NCI-H2029 treated with DMSO at 0.1 percent for 48 hours (cell line): ENCODE measurements at regions not wholly inside any gene's neighbourhood (a gene's known extent, or its start where the extent isn't known, plus 50 kb on each side); places are given as distances from the start of the nearest gene placed in this dataset.

Experiments used
- DNase-seq: peaks from one replicate; lab custom pipeline; 2025; lab: John Stamatoyannopoulos, UW

DNA sequence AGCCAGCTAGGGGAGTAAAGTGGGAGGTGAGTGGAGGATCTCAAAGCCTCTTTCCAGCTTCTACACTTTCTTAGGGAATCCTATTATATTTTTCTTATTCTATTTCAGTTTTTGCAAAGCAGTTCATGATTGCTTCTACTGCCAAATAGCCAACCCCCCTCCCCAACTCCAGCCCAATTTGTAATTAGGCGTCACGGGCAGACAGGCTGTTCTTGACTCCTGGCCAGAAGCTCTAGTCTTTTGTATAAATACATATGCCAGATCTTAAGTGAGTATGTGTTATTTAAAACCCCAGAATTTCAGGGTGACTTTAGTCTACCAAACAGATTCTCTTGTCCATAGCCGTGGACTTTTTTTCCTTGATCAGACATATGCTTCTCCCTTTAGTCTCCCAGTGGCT is 255.2 kb downstream of the BUB3 start:
- DNase-seq, result no peak

DNA sequence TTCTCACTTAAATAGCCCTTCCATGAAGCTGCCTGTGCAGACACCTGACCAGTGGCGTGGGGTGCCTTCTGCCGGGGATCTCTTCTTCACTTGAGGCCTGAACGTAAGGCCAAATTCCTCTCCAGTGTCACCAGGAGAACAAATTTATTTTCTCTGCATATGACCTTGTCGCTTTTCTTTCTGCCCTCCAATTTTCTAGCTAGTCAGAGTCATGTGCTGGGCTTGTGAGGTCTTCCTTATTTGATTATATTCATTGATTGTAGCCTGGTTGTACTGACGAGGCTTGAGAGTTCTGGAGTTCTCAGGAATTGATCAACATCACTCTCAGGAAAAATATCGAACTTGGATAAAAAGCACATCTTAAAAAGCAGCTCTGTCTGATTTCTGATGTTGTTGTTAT is 255.7 kb downstream of the BUB3 start:
- DNase-seq, result no peak

DNA sequence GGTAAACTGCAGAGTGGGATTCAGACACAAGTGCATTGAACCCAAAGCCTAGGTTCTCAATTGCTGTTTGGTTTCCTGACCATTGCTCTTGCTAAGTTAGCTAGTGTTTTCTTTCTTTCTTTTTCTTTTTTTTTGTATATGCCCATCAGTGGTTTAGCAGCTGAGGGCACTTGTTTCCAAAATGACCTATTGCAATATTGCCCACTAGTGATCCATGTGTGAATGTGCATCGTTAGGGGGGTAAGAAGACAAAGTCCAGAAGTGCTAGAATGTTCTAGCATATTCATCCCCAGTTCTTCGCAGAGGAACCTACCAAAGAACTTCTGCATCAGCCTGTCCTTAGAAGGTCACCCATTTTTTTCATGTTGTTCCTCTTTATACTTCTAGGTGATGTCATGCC is 252.8 kb upstream of the GPR26 start:
- no peak for DNase-seq

DNA sequence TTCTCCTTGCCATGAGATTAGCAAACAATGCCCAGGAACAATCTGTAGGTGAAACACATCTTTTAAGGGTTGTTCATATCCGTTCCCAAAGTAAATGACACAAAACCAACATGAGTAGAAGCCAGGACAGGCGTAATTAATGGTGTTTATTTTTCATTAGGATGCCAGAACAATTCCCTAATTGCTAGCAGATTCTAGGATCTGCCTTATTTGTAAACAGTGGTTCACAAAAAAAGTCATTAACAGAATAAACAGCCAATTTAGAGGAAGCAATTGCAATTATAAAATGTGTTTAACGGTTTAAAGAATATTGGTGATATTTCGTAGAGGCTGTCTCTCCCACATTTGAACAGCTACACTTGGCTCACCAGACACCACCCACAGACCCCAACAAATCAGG is 250.6 kb upstream of the GPR26 start:
- DNase-seq, result no peak

DNA sequence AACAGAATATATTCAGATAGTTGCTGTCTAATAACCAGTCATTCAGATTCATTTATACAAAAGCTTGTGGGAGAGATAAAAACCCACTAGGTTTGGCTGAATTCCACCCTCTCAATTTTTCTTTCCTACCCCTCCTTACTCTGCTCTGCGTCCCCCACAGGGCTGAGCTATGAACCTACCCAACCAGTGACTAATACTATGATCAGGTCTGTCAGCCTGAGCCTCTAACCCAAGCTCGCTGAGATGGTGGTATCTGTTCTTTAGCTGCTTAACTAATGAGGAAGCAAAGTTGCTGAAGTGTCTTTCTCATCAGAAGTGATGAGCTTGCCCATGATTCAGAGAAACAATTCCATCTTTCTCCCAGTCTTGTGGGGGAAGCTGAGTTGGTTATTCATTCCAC is 248.7 kb upstream of the GPR26 start:
- DNase-seq, result no peak

DNA sequence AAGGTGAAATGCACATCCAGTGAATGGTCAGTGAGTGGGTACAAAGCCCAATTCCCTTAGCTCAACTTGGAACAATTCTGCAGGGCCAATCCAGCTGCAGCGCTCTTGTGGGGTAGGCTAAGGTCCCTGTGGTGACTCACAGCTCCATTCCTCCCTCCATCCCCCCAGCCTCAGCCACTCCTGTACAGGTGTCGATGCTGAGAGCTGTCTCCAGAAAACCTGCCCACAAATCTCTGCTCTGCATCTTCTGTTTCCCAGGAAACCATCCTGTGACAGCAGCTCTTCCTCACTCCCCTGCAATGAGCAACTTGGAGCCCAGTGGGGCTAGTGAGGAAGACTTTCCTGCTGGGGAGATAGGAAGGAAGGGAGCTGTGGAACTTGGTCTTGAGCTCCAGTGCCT is 244.7 kb upstream of the GPR26 start:
- DNase-seq, result no peak

DNA sequence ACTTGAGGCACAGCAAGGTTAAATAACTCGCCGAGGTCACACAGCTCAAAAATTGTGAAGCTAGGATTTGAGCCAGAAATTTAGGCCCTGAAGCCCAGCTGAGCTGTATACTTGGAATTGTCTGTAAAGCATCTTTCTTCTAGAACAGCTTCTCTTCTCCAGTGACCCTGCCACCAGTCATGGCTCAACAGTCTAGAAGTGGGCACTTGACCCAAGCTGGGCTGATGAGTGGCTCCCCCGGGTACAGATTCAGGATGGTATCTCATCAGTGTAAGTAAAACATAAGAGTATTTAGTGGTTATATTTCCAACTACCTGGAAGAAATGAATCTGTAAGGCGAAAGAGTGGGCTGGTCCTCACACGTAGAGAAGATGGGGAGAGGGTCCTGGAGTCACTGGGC is 243.9 kb upstream of the GPR26 start:
- DNase-seq, result no peak

DNA sequence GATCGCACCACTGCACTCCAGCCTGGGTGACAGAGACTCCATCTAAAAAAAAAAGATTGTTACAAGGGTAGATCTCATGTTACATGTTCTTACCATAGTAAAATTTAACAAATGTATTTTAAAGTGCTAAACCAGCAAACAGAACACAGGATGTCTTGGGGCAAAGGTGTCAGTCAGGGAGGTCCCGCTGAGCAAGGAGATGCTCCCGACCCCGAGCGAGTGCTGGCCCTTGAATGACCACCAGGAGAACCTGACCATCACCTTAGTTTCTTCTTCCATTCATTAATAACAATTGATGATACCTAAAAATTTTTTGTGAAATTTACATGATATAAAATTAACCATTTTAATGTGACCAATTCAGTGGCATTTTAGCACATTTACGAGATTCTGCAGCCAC is 241.6 kb upstream of the GPR26 start:
- no peak for DNase-seq

DNA sequence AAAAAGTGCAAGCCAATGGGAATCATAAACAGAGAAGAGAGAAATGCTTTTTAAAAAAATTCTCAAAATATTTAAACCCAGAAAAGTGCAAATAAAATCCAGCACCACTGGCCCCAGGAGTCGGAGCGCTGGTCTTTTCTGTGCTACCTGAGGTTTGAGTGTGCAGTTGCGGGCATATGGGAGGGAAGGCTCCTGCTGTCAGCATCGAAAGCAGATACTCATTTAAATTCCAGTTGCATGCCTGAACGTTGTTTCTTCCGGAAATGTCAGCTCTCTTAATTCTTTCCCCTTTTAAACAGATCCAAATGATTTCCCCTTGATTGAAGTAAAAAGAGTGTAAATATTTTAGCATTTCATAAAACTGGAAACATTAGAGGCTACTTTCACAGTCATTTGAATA is 240.5 kb upstream of the GPR26 start:
- DNase-seq, result no peak

DNA sequence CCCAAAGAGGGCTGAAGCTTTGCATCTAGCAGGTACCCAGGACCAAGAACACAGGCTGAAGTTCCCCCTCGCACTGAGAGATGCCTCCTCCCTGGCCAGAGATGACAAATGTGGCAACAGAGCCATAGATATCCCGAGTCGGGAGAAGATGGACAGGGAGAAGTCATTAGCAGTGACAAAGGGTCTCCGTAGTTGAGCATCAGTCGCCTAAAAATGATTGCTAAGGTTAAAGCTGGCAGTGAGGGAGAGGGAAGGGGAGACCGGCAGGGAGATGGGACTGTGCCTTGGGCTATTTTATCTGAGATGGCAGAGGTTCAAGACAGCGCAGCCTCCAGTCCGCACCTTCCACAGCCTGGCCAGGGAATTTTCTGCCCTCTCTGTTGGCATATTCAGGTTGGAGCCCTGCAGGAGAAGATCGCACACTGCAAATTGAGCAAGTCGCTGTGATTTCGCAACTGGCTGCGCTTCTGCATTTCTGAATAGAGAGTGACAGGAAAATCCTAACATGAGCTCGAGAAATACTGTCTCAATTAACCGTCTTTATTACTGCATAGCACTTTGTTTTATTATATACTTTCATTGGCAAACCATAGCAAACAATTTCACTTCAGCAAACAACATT is 238.9 kb upstream of the GPR26 start:
- DNase-seq, result no peak

DNA sequence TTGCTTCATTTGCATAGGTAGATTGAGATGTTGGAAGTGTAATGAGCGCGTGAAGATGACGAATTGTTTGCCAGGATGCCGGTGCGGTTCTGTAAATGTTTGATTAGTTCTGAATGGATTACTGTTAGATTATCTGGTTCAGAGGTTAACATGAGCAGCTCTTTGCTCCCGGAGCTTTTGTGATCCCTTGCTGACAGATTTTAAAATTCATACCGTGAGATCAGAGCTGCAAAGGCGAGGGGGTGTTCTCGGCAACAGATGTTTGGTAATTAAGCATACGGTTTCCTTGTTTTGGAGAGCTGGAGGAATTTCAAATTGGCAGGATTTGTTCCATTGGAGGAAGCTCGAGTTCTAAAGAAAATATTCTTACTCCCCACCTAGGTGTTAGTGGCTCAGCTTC is 237.8 kb upstream of the GPR26 start:
- no peak for DNase-seq

DNA sequence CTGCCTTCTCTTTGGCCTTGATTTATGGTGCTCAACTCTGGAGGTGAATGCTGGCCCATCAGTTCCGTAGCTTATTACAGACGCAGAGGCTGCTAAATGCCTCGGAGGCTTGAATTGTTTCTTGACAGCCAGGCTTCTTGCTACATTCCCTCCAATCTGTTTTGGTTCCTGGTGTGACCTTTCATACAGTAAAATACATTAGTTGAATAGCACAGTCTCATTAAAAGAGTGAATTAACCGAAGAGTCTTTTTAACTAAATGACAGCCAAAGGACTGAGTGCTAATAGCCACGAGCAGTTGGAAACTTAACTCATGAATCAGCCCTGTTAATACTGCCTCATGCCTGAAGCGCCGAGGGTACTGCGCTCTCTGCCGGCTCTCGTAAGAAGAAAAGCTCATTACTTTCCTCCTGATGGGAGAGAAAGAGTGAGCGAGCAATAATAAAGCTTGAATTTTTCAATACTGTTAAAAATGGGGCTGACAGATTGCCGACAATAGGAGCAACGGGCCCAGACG is 236.4 kb upstream of the GPR26 start:
- no peak for DNase-seq

DNA sequence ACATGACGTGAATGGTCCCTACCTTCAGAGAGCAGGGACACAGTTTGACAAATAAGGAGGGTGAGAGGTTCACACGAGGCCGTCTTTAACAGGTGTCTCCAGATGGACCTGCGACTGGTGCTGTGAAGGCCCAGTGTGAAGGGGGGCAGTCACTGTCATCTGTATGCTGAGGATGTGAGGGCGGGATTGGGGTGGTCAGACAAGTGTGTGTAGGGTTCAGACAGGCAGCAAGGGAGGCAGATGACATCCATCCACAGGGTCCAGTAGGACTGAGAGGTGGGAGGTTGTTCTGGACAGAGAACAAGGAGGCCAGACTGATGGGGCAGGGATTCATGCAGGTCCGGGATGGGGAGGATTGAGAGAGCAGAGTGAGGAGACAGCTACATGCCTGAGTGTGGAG is 232.6 kb upstream of the GPR26 start:
- no peak for DNase-seq

DNA sequence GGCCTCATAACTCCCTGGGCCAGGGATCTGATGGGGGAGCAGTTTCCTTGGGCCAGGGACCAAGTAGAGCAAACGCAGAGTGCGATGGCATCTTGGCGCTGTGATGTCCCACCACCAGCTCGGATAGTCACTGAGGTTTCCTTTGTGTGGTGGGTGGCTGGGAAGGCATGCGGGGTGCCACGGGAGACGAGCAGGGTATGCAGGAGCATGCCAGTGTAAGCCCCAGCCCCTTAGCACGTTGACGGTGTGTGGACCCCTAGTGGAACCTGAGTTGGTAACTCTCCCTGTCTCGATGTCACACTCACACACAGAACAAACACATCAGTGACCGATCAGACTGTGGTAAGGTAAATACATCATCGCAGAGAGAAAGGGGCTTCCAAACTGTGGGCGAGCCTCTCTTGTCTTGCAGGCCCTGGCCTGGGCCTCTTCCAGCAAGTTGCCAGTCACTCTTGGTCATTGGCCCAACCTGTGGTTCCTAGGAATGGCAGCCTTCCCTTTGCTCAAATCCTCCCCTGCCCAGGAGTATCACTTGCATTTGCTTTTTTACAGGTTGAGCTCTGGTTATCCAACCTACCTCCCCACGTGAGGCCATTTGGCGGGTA is 231.6 kb upstream of the GPR26 start:
- no peak for DNase-seq

DNA sequence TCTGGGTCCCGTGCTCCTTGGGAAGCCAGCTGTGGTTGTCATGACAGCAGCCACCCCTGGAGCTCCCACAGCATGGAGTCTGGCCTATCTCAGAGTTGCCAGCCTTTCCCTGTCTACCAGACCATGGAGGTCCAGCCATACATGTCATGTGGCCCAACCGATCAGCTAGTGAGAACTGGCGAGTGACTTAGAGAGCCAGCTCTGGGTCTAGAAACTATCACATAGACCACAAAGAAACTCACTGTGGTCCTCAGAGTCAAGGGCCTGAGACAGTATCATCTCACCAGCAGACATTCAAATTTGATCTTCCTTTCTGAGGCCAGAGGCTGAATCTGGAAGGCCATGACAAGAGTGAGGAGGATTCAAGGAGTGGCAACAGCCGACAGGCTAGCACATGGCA is 223.3 kb upstream of the GPR26 start:
- no peak for DNase-seq

DNA sequence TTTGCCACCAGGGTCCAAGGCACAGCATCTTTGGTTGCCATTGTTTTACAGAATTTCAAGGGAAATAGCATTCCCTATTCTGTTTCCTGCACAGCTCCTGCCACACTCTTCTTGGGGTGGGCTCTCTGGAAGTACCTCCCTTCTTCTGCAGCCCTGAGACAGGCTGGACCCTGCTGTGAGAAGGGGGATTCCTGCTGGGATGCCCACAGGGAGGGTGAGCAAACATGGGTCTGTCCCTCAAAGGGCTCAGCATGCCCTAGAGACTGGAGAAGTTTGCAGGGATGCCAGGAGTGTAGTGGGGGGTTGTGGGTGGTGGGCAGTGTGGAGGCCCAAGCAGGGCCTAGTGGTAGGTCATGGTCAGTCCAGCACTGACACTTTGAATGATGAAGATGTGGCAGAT is 222.2 kb upstream of the GPR26 start:
- no peak for DNase-seq

DNA sequence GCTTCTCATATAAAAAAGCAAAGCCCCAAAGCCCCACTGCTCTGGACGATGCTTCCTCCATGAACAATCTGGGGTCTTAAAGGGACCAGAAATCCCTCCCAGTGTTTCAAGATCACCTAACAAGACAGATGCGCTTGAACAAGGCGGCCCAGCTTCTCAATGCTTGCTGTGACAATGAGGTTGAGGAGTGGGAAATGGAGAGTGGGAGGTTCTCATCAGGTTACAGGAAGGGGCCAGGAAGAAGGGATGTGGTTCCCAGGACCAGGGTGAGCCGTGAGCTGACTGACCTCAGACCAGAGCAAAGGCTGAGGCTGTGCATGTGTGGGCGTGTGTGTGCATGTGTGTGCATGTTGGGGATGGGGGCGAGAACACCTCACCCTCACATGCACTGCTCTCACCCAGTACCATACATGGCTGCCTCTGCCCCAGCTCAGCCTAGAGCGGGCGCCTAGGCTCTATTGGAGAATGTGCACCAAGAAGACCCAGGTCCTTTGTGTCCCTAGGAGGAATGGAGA is 220.8 kb upstream of the GPR26 start:
- no peak for DNase-seq

DNA sequence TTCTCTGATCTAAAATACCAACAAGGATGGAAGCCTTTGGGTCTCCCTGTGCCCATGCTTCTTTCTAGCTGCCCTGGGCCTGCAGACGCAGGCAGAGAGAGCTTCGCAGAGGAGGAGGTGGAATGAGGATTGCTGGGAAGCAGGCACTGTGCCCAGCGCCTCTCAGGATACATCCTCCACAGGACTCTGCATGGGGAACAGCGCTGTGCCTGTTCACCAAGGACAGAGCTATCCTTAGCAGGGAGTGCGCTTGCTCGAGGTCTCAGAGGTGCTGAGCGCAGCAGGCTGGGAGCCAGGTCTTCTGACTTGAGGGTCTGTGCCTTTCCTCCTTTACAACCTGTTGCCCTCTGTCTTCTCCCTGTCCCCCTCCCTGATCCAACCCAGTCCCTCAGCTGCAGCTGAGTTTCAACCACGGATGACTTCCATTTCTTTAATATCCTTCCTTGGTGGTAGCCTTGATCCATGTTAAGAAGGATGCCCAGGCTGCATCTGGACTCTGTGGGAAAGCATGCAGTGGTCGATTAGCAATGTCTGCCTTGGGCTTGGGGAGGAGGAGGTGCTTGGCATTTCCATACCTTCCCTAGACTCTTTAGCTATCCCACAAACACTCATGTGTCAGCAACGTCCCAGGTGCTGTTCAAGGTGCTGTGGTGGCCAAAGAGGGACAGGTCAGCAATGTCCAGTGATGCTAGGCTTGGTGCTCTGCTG is 219.6 kb upstream of the GPR26 start:
- no peak for DNase-seq

DNA sequence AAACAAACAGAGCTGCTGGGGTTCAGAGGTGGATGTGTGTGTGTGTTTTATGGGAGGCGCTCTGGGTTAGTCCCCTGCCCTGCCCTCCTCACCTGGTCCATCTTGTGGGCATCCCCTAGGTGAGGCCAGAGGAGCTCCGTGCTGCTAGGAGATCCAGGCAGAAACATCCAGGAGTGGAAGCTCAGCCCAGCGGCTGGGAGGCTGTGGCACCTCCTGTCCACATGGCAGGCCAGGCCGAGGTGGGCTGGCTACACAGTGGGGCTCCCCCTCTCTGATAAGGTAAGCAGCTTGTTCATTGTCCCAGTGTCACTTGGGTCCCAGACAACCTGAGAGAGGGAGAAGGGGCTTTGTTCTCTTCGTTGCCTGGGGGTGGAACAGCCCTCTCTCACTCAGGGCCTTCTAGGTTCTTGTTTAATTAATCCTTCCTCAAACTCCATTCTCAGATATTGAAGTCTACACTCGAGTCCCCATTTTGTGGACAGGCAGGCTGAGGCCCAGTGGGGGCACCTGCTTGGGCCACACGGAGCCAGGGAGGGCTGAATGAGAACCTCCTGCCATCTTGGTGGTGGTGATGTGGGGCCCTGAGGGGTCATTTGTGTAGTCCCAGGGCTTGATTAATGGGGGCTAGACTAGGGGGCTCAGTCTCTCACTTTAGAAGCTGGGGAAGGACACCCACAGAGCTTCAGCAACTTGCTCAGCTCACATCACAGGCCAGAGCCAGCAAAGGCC is 216.8 kb upstream of the GPR26 start:
- no peak for DNase-seq

DNA sequence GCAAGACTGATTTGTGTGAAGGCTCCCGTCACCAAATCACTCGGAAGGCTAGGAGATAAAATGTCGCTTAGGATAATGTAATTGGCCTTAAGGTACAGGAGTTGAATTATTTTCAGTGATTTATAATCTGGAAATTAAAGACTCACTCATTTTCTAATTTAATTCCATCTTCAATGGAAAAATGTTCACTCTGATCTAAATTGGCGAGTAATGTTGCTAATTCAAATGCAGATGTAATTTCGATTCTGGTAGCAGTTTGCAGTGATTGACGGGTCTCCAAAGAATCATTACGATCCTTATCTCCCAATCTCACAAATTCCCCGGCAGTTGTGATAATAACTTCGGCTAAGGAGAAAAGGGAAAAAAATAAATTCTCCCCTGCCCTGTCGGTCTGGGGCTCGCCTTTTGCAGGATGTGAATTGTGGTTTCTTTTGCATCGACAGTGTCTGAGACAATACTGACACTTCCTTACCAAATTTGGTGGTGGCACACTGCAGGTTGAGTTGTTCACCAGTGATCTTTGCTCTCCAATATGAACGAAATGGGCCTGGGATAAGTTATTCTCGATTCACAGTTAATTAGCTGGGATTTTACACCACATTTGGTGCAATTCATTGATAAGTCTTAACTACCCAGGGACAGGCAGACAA is 215.1 kb upstream of the GPR26 start:
- DNase-seq, result no peak

DNA sequence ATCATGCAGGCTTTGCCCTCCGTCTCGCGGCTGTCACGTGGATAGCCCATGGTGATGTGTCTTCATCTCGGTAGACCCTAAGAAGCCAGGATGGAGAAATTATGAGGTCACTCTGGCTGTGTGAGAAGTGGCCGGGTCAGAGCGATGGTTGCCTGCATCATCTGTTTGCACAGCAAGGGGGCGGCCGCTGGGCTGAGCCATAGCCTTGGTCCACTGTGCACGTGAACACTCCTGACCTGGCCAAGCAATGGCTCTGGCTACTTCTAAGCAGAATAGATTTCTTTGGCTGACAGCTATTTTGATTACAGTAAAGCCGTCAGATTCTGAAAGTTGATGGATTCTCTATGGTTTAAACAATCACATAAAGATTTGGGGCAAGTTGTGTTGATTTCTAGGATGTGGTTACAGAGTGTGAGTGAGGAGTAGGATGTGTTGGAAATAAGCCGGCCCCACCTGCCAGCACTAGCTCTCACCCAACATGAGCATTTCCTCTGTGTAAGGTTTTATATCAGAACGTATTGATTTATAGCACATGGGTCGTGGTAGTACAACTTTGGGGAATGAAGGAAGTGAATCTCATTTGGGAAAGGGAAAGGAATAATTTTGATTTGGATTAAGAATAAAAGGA is 214.4 kb upstream of the GPR26 start:
- DNase-seq, result no peak

DNA sequence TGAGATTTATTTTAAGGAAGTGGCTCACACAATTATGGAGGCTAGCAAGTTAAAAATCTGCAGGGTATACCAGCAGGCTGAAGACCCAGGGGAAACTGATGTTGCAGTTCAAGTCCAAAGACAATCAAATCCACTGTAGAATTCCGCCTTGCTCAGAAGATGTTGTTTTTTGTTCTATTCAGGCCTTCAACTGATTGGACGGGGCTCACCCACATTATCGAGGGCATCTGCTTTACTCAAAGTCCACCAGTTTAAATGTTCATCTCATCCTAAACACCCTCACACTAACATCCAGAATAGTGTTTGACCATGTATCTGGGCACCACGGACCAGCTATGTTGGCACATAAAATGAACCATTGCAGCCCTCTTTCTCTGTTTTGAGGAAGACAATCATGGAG is 211.2 kb upstream of the GPR26 start:
- DNase-seq, result no peak
